Spleen (tissue), 7 donors: ENCODE measurements at regions not wholly inside any gene's neighbourhood (a gene's known extent, or its start where the extent isn't known, plus 50 kb on each side); places are given as distances from the start of the nearest gene placed in this dataset.
"Not testable (repeated sequence)": the region's sequence is repeated elsewhere in the genome, so short reads cannot be mapped to it uniquely, and the experiment has no call there.

Experiments
- POLR2A ChIP-seq, 3 donors: fragments of 450-650 bp; IDR thresholded peaks; one replicate each; pipeline ENCODE4 v1.5.1; 2017; ENCODE audit warnings: antibody characterized with exemption in 3 of 3, mild to moderate bottlenecking in 1 of 3
- POLR2AphosphoS5 ChIP-seq, 3 donors: sonication (generic); formaldehyde crosslinking; IDR thresholded peaks; one replicate each; pipeline ENCODE4 v1.5.1; 2017; ENCODE audit warnings: antibody characterized with exemption in 3 of 3
- TF ChIP-seq, protein P1 (sequence below), 11 experiments: fragments of 200-600 bp in 7 of 11; fragments of 450-650 bp in 4 of 11; sonication (generic) in 4 of 11; IDR thresholded peaks in 8 of 11; conservative IDR thresholded peaks in 3 of 11; 1 replicate in 7 of 11; 2 replicates in 4 of 11; pipeline versions ENCODE4 v1.4.0 to v1.8.0; 2016 to 2021; ENCODE audit warnings: antibody characterized with exemption in 11 of 11, inconsistent platforms in 4 of 11, mild to moderate bottlenecking in 1 of 11
- donor health status: DM: no; HTN: no; CAD: no; lungs with moderate emphysema.
- donor health status: DM: no; HTN: no; CAD: no.
- donor health status: DM: no; HTN: no; CAD: no.

DNA sequence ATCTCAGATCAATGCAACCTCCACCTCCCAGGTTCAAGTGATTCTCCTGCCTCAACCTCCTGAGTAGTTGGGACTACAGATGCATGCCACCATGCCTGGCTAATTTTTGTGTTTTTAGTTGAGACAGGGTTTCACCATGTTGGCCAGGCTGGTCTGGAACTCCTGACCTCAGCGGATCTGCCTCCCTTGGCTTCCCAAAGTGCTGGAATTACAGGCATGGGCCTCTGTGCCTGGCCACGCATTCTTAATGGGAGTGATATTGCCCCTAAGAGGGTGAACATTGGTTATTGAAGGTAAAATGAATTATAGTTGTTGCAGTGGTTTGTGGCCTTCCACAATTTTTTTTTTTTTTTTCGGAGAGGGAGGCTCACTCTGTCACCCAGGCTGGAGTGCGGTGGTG is 309.5 kb upstream of the ZNF337 start:
- TF ChIP-seq POLR2A, POLR2AphosphoS5 (IDR thresholded peaks at IDR 0.05): not testable (repeated sequence)
- TF ChIP-seq, protein P1, sequence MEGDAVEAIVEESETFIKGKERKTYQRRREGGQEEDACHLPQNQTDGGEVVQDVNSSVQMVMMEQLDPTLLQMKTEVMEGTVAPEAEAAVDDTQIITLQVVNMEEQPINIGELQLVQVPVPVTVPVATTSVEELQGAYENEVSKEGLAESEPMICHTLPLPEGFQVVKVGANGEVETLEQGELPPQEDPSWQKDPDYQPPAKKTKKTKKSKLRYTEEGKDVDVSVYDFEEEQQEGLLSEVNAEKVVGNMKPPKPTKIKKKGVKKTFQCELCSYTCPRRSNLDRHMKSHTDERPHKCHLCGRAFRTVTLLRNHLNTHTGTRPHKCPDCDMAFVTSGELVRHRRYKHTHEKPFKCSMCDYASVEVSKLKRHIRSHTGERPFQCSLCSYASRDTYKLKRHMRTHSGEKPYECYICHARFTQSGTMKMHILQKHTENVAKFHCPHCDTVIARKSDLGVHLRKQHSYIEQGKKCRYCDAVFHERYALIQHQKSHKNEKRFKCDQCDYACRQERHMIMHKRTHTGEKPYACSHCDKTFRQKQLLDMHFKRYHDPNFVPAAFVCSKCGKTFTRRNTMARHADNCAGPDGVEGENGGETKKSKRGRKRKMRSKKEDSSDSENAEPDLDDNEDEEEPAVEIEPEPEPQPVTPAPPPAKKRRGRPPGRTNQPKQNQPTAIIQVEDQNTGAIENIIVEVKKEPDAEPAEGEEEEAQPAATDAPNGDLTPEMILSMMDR (IDR thresholded peaks at IDR 0.05 in 8 of 11, conservative IDR thresholded peaks at IDR 0.05 in 3 of 11): not testable (repeated sequence)
